ENCODE measurements at regions not wholly inside any gene's neighbourhood (a gene's known extent, or its start where the extent isn't known, plus 50 kb on each side); places are given as distances from the start of the nearest gene placed in this dataset.

DNA sequence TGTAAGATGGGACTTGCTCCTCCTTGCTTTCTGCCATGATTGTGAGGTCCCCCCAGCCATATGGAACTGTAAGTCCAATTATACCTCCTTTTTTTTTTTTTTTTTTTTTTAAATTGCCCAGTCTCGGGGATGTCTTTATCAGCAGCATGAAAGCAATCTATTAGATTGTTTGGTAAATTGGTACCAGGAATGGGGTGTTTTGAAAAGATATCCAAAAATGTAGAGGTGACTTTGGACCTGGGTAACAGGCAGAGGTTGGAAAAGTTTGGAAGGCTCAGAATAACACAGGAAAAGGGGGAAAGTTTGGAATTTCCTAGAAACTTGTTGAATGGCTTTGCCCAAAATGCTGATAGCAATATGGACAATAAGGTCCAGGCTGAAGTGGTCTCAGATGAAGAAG, 545.8 kb upstream of the ALCAM start:
- no peak for DNase-seq

DNA sequence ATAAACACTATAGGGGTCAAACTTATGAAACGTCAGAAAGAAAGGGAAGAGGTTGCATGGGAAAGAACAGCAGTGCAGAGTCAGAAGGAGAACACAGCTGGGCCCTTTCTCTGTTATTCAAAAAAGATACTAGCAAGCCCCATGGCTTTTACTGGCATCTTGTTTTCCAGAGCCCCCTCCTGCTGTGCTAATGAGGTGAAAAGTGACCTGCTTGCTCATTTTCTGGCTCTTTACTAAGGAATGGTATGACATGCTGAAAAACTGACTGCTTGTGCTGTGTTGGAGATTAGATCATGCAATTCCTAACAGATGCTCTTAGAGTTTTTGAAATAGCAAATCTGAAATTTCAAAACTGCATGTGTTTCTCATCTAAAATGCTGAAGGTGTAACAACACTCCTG, 541.6 kb upstream of the ALCAM start:
- DNase-seq = no peak

DNA sequence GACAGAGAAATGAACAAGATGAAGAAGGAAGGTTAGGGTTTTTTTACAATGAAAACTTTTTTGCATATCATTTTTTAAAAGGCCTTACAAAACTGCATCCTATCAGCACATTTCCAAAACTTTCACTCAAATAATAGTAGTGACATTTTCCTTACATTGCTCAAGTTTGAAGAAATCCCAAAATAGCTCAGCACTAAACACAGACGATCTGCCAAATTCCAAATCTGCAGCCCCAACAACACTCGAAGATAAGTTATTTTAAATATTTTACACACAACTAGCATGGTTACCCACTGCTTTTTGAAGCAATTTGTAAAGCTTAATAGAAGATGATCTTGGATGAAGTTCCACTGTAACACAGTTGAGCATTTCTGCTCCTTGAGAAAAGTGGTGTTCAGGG, 535.6 kb upstream of the ALCAM start:
- DNase-seq = no peak

DNA sequence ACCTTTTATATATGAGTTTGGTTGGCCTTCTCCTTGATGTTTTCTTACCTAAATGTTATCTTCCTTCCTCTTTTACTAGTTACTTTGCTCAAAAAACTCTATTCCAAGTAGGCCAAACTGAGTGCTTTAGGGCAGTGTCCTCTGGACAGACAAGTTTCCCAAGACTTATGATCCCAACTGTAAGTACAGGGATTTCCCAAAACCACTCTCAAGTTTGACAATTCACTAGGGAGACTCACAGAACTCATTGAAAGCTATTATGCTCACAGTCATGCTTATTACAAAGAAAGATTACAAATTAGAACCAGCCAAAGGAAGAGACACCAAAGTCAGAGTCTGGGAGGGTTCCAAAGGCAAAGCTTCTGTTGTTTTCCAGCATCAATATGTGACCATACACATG, 534.2 kb upstream of the ALCAM start:
- DNase-seq = no peak

DNA sequence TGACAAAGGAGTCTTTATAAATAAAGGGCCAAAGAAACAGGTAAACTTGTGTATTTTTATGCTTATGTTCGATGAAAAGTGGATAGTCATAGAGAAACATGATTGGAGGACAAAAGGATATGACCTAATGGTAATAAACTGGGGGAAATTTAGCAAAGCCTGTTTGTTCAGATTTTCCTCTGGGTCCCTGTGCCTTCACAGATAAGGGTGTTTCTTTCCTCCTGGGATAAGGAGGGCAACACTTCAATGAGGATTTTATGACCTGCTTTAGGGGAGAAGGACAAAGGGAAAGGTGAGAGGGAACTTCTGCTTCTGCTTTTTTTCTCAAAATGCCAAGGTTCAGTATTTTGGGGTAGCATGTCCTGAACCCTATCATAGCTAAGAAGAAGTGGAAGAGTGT, 531.3 kb upstream of the ALCAM start:
- no peak for DNase-seq

DNA sequence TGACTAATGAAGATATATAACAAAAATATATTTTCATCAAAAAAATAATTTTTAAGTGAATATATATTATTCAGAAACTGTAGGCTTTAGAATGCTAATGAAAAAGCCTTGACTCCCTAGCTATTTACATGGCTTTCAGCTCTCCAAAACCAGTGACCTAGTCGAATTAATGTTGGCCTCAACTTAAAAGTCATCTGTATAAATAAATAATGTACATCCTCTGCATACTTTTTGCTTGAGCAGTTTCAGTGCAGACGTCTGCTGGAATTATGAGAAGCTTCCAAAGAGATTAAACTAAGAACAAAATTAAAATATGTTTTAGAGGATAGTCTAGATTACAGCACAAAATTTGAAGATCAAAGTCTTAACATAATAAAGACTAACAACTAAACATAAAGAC, 520.4 kb upstream of the ALCAM start:
- no peak for DNase-seq

DNA sequence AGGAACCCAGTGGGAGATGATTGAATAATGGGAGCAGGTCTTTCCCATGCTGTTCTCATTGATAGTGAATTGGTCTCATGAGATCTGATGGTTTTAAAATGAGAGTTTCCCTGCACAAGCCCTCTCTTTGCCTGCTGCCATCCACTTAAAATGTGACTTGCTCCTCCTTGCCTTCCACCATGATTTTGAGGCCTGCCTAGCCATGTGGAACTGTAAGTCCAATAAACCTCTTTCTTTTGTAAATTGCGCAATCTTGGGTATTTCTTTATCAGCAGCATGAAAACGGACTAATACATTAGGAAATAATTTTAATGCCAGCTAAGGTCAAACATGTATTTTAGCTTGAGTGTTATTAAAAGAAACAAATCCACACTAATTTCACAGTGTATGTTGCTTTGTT, 517.6 kb upstream of the ALCAM start:
- no peak for DNase-seq

DNA sequence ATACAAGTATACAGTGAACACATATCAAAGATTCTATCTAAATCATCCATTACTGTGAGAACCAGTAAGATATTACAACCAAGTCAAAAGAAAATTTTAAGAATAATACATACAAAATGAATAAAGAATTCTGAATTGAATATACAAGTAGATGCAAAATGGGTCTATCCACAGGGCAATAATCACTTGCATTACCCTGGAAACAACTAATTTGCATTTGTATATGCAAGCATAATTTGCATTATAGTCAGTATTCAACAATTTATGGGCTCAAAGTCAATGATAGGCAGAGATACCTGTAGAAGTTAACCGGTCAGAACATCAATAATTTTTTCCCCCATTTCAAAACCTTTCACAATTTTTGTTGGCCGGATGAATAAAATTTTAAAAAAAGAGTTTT, 512.2 kb upstream of the ALCAM start:
- no peak for DNase-seq

DNA sequence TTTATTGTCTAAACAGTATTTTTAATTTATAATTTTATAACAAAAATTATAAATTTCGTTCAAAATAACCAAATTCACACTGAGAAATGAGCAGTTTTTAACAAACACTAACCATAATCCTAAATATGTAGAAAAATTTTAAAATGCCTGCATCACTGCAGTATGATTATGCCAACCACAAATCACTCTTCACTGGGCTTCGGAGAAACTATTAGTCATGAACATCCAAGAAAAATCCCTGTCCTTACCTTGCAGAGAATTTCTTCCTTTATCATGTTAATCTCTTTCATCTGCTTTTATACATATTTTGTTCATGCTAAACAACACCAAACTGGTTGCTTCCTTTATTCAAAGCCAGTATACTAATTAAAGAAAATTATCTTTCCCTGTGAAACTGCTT, 511.0 kb upstream of the ALCAM start:
- no peak for DNase-seq

DNA sequence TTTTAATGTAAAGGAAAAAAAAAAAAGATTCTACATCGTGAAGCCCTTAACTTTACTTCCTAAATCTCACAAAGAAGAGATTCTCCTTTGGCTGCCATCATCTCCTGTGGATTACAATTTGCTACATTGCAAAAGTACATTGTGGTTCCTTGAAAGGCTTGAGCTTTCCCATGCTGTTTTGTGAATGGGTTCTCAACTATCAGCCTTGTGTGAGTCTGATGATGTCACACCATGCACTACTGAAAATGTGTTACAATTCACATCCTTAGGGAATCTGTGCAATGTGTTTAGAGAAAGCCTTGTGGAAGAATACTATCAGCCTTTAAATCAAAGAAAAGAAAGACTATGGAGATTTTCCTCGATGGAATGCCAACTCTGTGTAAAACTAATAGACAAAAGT, 510.0 kb upstream of the ALCAM start:
- no peak for DNase-seq

DNA sequence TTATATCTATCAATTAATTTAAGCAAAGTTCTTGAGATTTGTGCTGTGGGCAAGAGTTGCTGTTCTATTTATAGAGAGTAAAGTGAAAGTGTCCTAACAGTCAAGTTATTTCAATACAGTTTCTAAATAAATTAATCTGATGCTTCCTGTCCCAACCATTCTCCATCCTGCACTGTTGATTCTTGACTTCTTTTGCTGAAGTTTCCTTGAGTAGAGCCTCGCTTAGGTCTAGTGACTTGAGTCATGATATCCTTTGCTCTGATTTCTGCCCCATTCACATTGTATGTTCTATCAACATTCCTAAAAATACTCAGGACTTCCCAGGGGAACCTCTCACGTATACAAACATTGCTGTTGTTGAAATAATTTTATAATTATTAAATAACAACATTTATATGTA, 498.4 kb upstream of the ALCAM start:
- no peak for DNase-seq

DNA sequence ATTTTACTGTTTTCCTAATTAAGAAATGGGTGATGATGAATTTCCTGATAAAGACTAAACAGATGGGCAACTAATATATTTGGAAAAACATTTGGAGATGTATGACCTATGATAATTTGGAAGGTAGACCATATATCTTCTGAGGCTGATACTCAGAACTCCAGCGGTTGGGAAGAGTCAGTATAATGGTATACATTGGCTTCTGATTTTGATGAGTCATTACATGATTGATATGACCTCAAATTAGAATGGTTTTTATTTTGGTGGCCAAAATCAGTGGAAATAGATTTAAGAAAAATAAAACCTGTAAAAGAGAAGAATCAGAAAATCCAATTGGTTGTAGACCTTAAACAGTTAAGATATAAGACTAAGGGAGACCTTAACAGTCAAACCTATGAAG, 496.4 kb upstream of the ALCAM start:
- DNase-seq = no peak

DNA sequence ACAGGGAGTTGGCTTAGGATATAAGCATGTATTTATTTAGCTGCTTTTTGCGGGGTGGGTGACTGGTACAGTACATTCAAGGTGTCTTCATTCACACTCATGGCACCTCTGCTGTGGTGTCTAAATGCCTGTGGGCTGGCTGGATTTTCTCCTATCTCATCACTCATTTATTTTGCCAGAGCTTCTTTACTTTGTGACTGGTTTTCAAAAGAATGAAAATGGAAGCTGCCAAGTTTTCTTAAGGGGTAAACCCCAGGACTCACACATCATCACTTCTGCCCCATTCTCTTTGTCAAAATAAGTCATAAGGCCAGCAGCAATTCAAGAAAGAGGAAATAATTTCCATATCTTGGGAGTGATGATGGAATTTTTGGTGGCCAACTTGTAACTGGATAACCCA, 493.4 kb upstream of the ALCAM start:
- DNase-seq = no peak

DNA sequence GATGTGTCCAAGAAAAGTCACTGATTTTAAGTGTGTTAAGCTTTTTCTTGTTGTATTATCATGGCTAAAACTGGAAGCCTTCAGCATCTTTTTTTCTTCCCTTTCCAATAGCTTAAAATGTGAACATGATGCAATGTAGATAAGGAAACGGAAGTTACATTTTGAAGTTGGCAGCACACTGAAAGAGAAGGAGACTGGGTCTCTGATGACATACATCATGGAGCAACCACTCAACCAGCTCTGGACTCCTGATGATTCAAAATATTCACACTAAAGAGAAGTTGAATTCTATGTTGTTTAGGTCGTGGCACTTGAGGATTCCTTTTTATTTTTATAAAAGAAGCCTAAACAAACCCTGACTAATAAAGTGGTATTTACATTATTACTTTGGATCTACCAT, 488.3 kb upstream of the ALCAM start:
- no peak for DNase-seq

DNA sequence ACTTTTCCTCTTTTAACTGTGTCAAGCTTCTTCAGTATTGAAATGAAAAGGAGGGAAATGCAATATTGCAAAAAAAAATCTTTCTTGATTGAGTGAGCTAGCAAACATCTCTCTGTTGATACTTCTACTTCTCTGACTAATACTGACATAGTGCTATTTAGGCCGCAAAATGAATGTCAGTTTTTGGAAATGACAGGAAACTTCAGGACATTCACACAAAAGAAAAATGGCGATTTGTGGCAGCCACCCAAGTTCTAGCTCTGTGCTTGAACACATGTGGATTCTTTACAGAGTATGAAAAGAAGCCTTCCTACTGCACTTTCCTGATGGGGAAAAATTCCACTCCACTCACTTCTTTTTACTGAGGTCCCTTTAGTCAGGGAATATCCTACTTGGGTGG, 486.8 kb upstream of the ALCAM start:
- no peak for DNase-seq

DNA sequence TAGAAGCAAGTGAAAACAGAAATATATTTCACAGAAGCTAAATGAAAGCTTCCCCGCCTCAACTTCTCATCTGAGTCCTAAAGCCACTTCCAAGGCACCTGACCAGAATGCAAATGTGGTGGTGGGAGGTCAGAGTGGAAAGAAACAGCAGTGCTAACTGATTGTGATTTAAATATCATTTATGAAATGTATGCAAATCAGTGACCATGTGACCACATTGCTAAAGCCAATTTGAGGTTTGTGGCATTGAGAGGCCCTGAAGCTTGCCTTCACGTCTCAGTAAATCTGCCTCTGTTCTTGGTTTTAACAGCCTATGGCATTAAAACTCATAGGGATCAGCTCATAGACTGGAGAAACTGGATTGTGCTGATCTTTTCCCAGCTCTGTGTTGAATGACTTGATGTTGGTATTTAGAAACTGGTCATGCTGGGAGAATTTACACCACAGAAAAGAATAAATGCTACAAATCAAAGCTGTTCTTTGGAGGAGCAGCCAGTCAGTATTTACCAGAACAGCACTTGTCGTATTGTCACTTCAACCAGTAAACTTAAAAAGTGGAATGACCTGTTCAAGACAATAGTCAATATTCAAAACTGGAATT, 481.4 kb upstream of the ALCAM start:
- no peak for DNase-seq

DNA sequence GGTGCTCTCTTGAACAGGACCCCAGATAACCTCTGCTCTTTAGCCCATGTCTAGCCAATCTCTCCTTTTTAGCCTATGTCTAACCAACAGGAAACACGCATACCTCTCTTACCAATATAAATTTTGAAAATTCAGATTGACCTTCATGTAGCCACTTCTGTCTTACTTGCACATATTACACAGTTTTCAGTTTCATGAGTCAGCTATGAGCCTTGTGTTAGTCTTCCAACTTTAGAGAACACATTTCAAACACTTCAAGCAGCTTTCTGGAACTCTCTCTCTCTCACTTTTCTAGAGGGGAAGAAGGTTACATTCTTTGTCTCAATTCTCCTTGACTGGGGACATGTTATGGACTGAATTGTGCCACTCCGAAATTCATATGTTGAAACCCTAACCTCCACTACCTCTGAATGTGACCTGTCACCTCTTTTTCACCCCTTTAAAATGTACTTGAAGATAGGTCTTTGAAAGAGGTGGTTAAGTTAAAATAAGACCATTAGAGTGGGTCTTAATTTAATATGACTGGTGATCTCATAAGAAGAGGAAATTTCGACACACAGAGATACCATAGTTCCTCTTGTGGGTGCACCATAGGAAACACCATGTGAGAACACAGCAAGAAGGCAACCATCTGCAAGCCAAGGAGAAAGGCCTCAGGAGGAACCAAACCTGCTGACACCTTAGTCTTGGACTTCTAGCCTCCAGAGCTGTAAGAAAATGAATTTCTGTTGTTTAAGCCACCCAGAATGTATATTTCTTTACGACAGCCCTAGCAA, 480.3 kb upstream of the ALCAM start:
- DNase-seq = no peak

DNA sequence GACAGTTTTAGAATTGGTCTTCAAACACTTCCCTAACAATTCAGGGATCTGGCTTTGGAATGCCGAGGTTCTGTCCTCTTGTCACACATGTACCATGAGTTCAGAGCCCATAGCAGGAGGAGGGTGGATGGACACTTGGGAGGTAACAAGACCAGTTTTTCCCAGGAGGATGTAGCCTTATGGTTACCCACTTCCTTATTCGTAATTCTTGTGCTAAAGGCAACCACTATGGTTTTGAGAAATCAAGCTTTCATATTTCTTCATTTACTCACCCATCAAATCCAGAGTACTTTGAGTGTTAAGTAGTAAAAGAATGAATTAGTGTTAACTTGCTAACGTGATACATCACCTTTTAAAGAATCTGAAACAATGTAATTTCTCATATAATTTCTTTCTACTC, 479.6 kb upstream of the ALCAM start:
- no peak for DNase-seq

DNA sequence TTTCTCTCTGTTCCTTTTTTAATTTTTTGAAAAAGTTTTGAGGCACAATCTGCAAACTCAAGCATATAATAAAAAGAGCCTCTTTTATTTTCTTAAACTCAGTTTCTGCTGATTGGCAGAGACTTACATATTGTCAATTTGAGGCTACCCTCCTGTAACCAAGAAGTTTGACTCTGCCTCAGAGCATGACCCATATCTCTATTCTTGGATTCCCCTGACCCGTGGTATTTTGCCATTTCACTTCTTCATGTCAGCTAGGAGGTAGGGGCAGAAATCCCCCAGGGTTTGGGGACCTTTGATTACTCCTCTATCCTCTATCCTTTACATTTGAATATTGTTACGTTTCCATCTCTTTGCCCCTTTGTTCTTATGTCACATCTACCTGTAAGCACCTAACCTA, 479.1 kb upstream of the ALCAM start:
- no peak for DNase-seq

DNA sequence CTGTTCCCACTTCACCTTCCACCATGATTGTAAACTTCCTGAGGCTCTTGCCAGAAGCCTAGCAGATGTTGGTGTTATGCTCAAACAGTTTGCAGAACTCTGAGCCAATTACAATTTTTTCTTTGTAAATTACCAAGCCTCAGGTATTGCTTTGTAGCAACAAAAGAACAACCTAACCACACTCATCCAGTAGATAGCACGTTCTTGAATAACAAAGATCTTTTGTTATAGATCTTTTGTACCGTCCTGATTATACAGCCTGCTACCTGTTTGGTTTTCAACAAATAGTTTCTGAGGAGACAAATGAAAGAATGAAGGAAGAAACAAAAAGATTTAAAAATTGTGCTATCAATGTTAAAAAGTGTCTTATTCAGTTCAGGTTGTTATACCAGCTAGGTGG, 474.7 kb upstream of the ALCAM start:
- no peak for DNase-seq

DNA sequence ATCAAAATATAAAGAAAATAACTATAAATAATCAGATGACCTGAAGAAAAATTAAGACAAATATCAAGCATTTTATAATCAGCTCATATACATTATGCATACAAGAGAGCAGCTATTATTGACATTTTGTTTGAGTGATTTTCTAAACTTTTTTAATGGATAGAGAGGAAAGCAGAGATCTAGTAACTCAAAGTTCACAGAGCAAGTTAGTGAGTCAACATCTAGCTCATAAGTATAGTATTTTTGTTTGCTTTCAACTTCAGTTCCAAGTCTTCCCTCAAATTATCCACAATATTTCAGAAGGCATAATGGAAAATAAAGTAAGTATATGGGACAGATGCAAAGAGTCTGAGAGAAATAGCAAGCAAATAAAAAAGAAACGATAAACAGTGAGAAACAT, 470.1 kb upstream of the ALCAM start:
- no peak for DNase-seq

DNA sequence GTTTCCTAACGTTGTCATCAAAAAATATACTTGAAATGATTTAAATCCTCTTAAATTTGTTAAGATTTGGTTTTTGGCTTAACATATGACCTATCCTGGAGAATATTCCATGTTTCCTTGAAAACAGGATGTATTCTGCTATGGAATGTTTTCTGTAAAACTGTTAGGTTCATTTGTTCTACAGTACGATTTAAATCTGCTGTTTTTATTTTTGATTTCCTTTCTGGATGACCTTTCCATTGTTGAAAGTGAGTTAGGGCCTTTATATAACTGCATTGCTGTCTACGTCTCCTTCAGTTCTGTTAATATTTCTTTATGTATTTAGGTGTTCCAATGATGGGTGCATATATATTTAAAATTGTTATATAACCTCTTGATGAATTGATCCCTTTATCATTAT, 465.3 kb upstream of the ALCAM start:
- no peak for DNase-seq

DNA sequence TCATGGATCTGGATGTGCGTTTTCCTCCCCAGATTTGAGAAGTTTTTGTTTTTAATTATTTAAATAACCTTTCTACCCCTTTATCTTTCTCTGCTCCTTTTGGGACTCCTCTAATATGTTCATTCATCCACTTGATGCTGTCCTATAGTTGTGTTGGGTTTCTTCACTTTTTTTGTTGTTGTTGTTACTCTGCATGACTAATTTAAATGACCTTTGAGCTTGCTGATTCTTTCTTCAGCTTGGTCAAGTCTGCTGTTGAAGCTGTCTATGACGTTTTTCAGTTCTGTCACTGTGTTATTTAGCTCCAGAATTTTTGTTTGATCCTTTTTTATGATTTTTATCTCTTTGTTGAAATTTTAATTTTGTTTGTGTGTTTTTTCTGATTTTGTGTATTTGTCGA, 463.6 kb upstream of the ALCAM start:
- no peak for DNase-seq

DNA sequence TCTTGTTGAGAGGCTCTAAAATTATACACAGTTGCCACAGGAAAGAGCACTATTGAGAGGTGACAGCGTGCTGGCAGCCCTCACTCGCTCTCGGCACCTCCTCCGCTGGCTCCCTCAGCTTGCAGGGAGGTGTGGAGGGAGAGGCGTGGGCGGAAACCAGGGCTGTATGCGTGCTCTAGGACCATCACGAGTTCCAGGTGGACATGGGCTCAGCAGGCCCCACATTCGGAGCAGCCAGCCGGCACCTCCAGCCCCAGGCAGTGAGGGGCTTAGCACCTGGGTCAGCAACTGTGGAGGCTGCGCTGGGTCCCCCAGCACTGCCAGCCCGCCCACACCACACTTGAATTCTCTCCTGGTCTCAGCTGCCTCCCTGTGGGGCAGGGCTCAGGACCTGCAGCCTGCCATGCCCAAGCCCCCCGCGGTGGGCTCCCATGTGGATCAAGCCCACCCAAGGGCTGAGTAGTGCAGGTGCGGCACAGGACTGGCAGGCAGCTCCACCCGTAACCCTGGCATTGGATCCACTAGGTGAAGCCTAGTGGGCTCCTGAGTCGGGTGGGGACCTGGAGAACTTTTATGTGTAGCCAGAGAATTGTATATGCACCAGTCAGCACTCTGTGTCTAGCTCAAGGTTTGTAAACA, 460.6 kb upstream of the ALCAM start:
- no peak for DNase-seq

DNA sequence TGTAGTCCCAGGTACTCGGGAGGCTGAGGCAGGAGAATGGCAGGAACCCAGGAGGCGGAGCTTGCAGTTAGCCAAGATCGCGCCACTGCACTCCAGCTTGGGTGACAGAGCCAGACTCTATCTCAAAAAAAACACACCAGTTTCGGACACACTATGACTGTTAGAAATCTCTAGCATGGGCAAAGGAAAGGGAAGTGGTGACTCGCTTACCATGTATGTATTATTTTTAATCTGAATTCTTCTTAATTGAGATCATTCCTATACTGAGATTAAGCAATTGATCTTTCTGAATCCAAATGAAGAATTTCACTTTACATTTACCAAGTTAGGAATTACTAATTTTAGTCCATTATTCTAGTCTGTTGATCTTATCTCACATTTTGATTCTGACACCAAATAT, 459.2 kb upstream of the ALCAM start:
- no peak for DNase-seq
